ENCODE measurements at regions not wholly inside any gene's neighbourhood (a gene's known extent, or its start where the extent isn't known, plus 50 kb on each side); places are given as distances from the start of the nearest gene placed in this dataset.

GRCh38 chr3:31232055-31233025 lies 300.4 kb upstream of the STT3B start:
- DNase-seq: peak; percentile 2

- no peak for DNase-seq
These were observed 298.6 kb upstream of the STT3B start for GRCh38 chr3:31234145-31234544.

- DNase-seq: peak; percentile 69
These were observed 297.5 kb upstream of the STT3B start for GRCh38 chr3:31235062-31235700.

- peak; percentile 34 for DNase-seq
These were observed 294.8 kb upstream of the STT3B start for GRCh38 chr3:31237887-31238286.

GRCh38 chr3:31240013-31240412 lies 292.7 kb upstream of the STT3B start:
- DNase-seq: no peak

- DNase-seq: no peak
These were observed 292.3 kb upstream of the STT3B start for GRCh38 chr3:31240466-31240865.

GRCh38 chr3:31240874-31241273 lies 291.9 kb upstream of the STT3B start:
- DNase-seq: no peak

GRCh38 chr3:31241533-31241932 lies 291.2 kb upstream of the STT3B start:
- DNase-seq: no peak

- DNase-seq: no peak
These were observed 290.4 kb upstream of the STT3B start for GRCh38 chr3:31242026-31242960.

- DNase-seq: no peak
These were observed 287.6 kb upstream of the STT3B start for GRCh38 chr3:31244929-31245817.

GRCh38 chr3:31246293-31247062 lies 286.2 kb upstream of the STT3B start:
- no peak for DNase-seq

GRCh38 chr3:31247063-31247447 lies 285.7 kb upstream of the STT3B start:
- no peak for DNase-seq

- DNase-seq: no peak
These were observed 284.7 kb upstream of the STT3B start for GRCh38 chr3:31247850-31248562.

GRCh38 chr3:31248563-31248992 lies 284.1 kb upstream of the STT3B start:
- DNase-seq: peak; percentile 1

GRCh38 chr3:31249545-31249944 lies 283.2 kb upstream of the STT3B start:
- DNase-seq: no peak

GRCh38 chr3:31250116-31250777 lies 282.5 kb upstream of the STT3B start:
- DNase-seq: no peak

- no peak for DNase-seq
These were observed 281.6 kb upstream of the STT3B start for GRCh38 chr3:31251083-31251482.

- no peak for DNase-seq
These were observed 280.2 kb upstream of the STT3B start for GRCh38 chr3:31252216-31253185.

- no peak for DNase-seq
These were observed 278.9 kb upstream of the STT3B start for GRCh38 chr3:31253782-31254181.
